T-cell (primary cell): ENCODE measurements at regions not wholly inside any gene's neighbourhood (a gene's known extent, or its start where the extent isn't known, plus 50 kb on each side); places are given as distances from the start of the nearest gene placed in this dataset.

Experiments used
- ATAC-seq, 4 experiments: fragments of 200-7000 bp in 3 of 4; fragments of 150-1000 bp in 1 of 4; cut with Tn5 transposase; replicated peaks in 1 of 4; 1 replicate in 3 of 4; 2 replicates in 1 of 4; pipeline ENCODE4 v1.10.0; 2021; ENCODE audit warnings: moderate library complexity in 3 of 4, mild to moderate bottlenecking in 2 of 4, moderate number of reproducible peaks in 1 of 4
- CTCF ChIA-PET, 2 donors: fragments of 300-600 bp; sonication (Branson Sonifier 250); formaldehyde crosslinking; loops; one replicate each; lab custom pipeline; 2022; ENCODE audit warnings: antibody characterized with exemption in 2 of 2; lab: Charles Lee
- POLR2A ChIA-PET, 2 donors: fragments of 300-600 bp; sonication (Branson Sonifier 250); formaldehyde crosslinking; loops; one replicate each; lab custom pipeline; 2022; ENCODE audit warnings: antibody characterized with exemption in 2 of 2; lab: Charles Lee
- DNase-seq, 35 experiments: peaks; one replicate each; pipeline versions ENCODE4 v3.0.0 to v3.0.0-alpha.2; 2013 to 2023
- H3K27ac ChIP-seq: one replicate; pipeline ENCODE4 v1.5.1; 2013; ENCODE audit warnings: low read length
- H3K27me3 ChIP-seq, 2 experiments: replicated peaks in 1 of 2; 1 replicate in 1 of 2; 2 replicates in 1 of 2; pipeline versions ENCODE4 v1.6.1 to v1.7.0; 2013; ENCODE audit warnings: low read length in 1 of 2, mixed read lengths in 1 of 2; ENCODE audit not compliant: control insufficient read depth in 2 of 2, insufficient read depth in 2 of 2; ENCODE audit errors: extremely low read depth in 1 of 2
- H3K36me3 ChIP-seq, 2 donors: 1 replicate in 1 of 2; 2 replicates in 1 of 2; pipeline versions ENCODE4 v1.6.1 to v1.7.0; 2013; ENCODE audit warnings: low read length in 1 of 2; ENCODE audit not compliant: control insufficient read depth in 2 of 2, insufficient read depth in 1 of 2; ENCODE audit errors: extremely low read depth in 1 of 2
- H3K4me1 ChIP-seq, 2 experiments: 1 replicate in 1 of 2; 2 replicates in 1 of 2; pipeline versions ENCODE4 v1.6.1 to v1.7.0; 2013; ENCODE audit warnings: low read length in 2 of 2, mixed read lengths in 1 of 2; ENCODE audit not compliant: insufficient read depth in 2 of 2, control insufficient read depth in 1 of 2; ENCODE audit errors: extremely low read depth in 1 of 2
- H3K4me3 ChIP-seq, 2 donors: 1 replicate in 1 of 2; 2 replicates in 1 of 2; pipeline versions ENCODE4 v1.5.1 to v1.7.0; 2013; ENCODE audit warnings: mild to moderate bottlenecking in 2 of 2, low read length in 1 of 2, moderate library complexity in 1 of 2; ENCODE audit not compliant: control insufficient read depth in 1 of 2; ENCODE audit errors: extremely low read depth in 1 of 2
- H3K9me3 ChIP-seq: 2 replicates; pipeline ENCODE4 v1.7.0; 2013
- H3K27ac Mint-ChIP-seq, 2 donors: one replicate each; pipeline ENCODE4 v1.8.0; 2020 to 2021; ENCODE audit warnings: mild to moderate bottlenecking in 2 of 2, mixed read lengths in 2 of 2
- H3K27me3 Mint-ChIP-seq, 2 donors: one replicate each; pipeline ENCODE4 v1.8.0; 2021 to 2022; ENCODE audit warnings: mixed read lengths in 2 of 2
- H3K36me3 Mint-ChIP-seq: one replicate; pipeline ENCODE4 v1.8.0; 2021; ENCODE audit warnings: mixed read lengths
- H3K4me1 Mint-ChIP-seq, 3 donors: one replicate each; pipeline ENCODE4 v1.8.0; 2020 to 2022; ENCODE audit warnings: mixed read lengths in 3 of 3, mild to moderate bottlenecking in 1 of 3
- H3K4me3 Mint-ChIP-seq, 3 donors: one replicate each; pipeline ENCODE4 v1.8.0; 2020 to 2022; ENCODE audit warnings: mild to moderate bottlenecking in 3 of 3, mixed read lengths in 3 of 3, moderate library complexity in 3 of 3
- H3K9me3 Mint-ChIP-seq, 3 donors: one replicate each; pipeline ENCODE4 v1.8.0; 2020 to 2022; ENCODE audit warnings: mixed read lengths in 3 of 3
- WGBS: methylation state at CpG from one replicate; pipeline ENCODE4 v1.1.5; 2013; ENCODE audit warnings: missing lambda C conversion rate; ENCODE audit not compliant: insufficient coverage; 5-methylcytosine and 5-hydroxymethylcytosine counted together

DNA sequence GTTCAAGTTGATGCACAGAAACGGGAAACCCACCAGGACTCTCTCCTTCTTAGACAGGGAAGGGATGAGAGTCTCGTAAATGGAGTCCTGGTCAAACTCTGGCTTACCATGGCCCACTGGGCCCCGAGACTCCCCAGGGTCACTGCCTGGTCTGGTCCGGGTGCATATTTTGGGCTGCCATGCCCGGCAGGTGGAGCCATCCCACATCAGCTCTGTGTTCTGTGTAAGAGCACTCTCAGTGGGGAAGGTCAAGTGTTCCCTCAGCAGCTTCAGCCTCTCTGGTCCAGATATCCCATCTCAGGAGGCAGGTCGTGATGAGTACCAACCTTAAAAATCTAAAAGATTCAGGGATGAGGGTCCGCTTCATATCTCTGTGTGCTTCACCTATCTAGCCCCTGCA is 138.8 kb downstream of the EDN3 start:
- H3K9me3 ChIP-seq = no peaks in the 10 kb centered on the region
- DNase-seq (no peak), ATAC-seq (no peak)
- Mint-ChIP-seq H3K9me3 (no peaks in the 10 kb centered on the region), H3K4me3 (no peak overlapping the region), H3K4me1 (peaks cover 0 to 3% (median 0%) of the 10 kb centered on the region in 3 donors), H3K27me3 (peaks cover 18 to 27% of the 10 kb centered on the region in 2 donors), H3K36me3 (no peaks in the 10 kb centered on the region), H3K27ac (no peak overlapping the region)
- ChIA-PET CTCF (no interaction called here), POLR2A (no interaction called here)
- no peaks in the 10 kb centered on the region for H3K36me3 ChIP-seq
- H3K27me3 ChIP-seq = peaks cover 0 to 14% of the 10 kb centered on the region in 2 experiments
- no peak overlapping the region for H3K27ac ChIP-seq
- no peaks in the 10 kb centered on the region for H3K4me1 ChIP-seq
- no peak overlapping the region for H3K4me3 ChIP-seq
- WGBS = 71% methylated on average over 7 of the region's 7 CpGs

DNA sequence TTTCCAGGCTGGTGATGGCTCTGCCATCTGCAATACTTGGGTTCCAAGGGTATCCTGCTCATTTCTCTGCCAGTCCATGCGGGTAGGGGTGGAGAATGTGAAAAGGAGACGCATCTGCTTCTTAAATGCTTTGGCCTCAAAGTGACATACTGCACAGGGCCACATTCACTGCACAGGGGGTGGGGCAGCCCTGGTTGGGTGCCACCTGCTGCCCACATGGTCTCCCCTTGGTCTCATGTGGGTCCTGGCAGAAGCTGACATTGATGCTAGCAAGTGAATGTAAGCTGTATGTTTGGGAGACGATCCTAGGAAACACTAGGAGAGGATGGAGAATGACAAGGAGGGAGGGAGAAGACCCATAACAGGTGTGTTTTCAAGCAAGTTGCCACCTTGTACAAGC is 140.9 kb downstream of the EDN3 start:
- no peaks in the 10 kb centered on the region for H3K36me3 Mint-ChIP-seq
- ATAC-seq (no peak), DNase-seq (no peak)
- peaks cover 36 to 38% of the 10 kb centered on the region in 2 donors for H3K27me3 Mint-ChIP-seq
- Histone ChIP-seq H3K4me3 (no peak overlapping the region), H3K27me3 (peaks cover under 1 to 32% of the 10 kb centered on the region in 2 experiments), H3K36me3 (no peaks in the 10 kb centered on the region), H3K27ac (no peak overlapping the region), H3K9me3 (no peaks in the 10 kb centered on the region), H3K4me1 (no peaks in the 10 kb centered on the region)
- WGBS = 100% methylated on average over 1 of the region's 3 CpGs
- H3K9me3 Mint-ChIP-seq = no peaks in the 10 kb centered on the region
- H3K27ac Mint-ChIP-seq = no peak overlapping the region
- ChIA-PET CTCF (no interaction called here), POLR2A (no interaction called here)
- peaks cover 0 to 3% (median 0%) of the 10 kb centered on the region in 3 donors for H3K4me1 Mint-ChIP-seq
- H3K4me3 Mint-ChIP-seq = no peak overlapping the region

DNA sequence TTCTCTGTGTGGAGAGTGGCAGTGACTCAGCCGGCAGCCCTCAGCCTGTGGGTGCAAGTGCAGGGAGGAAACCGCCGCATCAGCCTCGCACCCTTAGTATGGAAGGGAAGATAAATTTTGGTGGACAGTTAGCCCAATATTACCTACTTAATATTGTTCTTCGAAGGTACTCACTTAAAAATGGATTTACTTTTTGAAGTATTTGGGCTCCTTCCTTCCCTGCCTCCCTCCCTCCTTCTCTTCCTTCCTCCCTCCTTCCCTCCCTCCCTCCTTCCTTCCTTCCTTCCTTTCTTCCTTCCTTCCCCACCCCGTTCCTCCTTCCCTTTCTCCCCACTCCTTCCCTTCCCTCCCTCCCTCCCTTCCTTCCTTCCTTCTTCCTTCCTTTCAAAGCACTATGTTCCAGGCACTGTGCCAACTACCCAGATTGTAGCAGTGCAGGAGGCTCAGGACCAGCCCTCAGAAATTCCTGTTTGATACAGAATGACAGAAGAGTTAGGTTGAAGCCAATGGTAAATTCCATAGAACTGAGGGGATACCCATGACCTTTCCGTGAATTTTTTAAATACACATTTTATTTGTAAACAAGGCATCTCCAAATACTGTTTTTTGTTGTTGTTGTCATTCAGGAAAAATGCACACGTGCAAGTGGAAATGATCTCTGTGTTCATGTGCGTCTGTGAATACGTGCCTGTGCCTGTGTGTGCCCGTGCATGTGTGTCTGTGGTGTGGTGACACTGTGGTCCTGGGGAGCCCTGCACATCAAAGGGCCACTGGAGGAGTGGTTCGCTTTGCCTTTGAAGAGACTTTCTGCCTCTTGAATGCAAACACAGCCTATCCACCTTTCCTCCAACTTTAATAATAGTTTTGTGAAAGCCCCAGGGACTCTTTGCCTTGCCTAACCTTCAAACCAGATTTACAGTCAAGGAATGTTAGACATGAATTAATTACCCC is 141.7 kb downstream of the EDN3 start:
- no peak for ATAC-seq
- no peak overlapping the region for H3K4me3 Mint-ChIP-seq
- POLR2A ChIA-PET = no interaction called here

DNA sequence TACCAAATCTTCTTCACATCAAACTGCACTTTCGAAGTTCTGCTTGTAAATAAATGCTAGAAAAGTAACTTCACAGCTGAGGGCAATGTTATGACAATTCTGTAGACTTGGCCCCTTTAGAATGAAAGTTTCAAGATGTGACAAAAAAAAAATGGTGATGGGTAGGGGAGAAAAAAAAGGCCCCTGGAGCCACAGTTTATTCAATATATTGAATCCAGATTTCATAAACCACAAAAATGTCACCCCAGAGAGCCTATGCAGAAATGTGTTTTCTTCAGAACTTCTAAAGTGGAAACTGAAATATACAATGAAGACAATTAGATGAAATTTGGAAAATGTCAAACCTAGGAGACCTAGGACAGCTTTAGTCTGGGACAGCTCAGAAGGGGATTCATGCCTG is 143.1 kb downstream of the EDN3 start:
- ATAC-seq (no peak), DNase-seq (no peak)
- WGBS = no CpG with 5 or more reads among the region's 1 CpG
- ChIA-PET POLR2A (interaction anchor here in 1 of 2 donors (0.8 kb wide), 1 partner anchor 618 kb away, joined by 7 read pairs; no protein-coding TSS in a partner anchor), CTCF (no interaction called here)
- Histone ChIP-seq H3K27ac (no peak overlapping the region), H3K27me3 (peaks cover 3 to 38% of the 10 kb centered on the region in 2 experiments), H3K36me3 (no peaks in the 10 kb centered on the region), H3K9me3 (no peaks in the 10 kb centered on the region), H3K4me1 (no peaks in the 10 kb centered on the region), H3K4me3 (no peak overlapping the region)
- H3K9me3 Mint-ChIP-seq = no peaks in the 10 kb centered on the region
- no peak overlapping the region for H3K4me3 Mint-ChIP-seq
- peaks cover 53 to 60% of the 10 kb centered on the region in 2 donors for H3K27me3 Mint-ChIP-seq
- no peaks in the 10 kb centered on the region for H3K36me3 Mint-ChIP-seq
- H3K4me1 Mint-ChIP-seq = peaks cover 0 to 3% (median 0%) of the 10 kb centered on the region in 3 donors
- no peak overlapping the region for H3K27ac Mint-ChIP-seq

More for the DNA sequence above, 141.7 kb downstream of the EDN3 start:
- Histone ChIP-seq H3K4me3 (no peak overlapping the region), H3K27me3 (peaks cover 3 to 32% of the 10 kb centered on the region in 2 experiments), H3K36me3 (no peaks in the 10 kb centered on the region), H3K9me3 (no peaks in the 10 kb centered on the region), H3K27ac (no peak overlapping the region), H3K4me1 (no peaks in the 10 kb centered on the region)
- DNase-seq = no peak
- WGBS = 60% methylated on average over 1 of the region's 12 CpGs
- H3K27me3 Mint-ChIP-seq = peaks cover 45 to 46% of the 10 kb centered on the region in 2 donors
- H3K36me3 Mint-ChIP-seq = no peaks in the 10 kb centered on the region
- H3K4me1 Mint-ChIP-seq = peaks cover 0 to 3% (median 0%) of the 10 kb centered on the region in 3 donors
- no peaks in the 10 kb centered on the region for H3K9me3 Mint-ChIP-seq
- CTCF ChIA-PET = no interaction called here
- H3K27ac Mint-ChIP-seq = no peak overlapping the region

DNA sequence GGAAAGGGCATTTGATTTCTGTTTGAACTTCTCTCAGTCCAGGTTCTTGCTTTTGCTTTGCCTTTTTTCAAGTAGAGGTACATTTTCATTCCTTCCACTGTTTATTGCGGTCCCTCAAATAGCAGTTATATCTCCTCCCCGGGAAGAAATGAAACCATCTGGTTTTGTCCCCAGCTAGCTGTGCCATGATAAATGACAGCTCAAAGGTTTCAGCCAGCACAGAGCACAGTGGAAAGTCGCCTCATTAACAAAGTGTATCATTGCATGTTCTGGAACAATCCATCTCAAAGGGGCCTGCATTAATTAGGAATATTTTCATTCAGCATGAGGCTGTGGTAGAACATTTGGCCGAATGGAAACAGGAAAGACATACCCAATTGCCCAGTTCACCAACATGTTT is 146.0 kb downstream of the EDN3 start:
- H3K36me3 Mint-ChIP-seq = no peaks in the 10 kb centered on the region
- 89% methylated on average over 2 of the region's 4 CpGs for WGBS

DNA sequence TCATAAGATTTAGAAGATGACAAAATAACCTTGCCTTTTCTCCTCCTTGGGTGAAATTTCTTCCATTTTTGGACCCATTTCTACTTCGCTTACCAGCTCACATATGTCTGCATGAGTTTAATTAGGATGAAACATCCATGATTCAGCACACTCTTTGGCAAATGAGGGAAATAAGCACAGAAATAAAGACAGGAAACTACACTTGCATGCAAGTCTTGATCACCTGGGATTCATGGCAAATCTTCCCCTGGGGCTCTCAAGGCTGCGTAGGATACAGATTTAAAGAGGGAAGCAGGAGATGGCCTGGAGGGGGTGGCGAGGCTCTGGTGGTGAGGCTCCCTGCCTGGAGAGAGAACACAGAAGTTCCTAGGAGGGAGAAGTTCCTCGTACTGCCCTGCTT is 147.8 kb downstream of the EDN3 start:
- Histone ChIP-seq H3K27me3 (peaks cover 3 to 45% of the 10 kb centered on the region in 2 experiments), H3K27ac (no peak overlapping the region), H3K36me3 (no peaks in the 10 kb centered on the region), H3K4me3 (no peak overlapping the region), H3K4me1 (no peaks in the 10 kb centered on the region), H3K9me3 (no peaks in the 10 kb centered on the region)
- H3K9me3 Mint-ChIP-seq = no peaks in the 10 kb centered on the region
- H3K27ac Mint-ChIP-seq = no peak overlapping the region
- ChIA-PET POLR2A (no interaction called here), CTCF (interaction anchor here in 1 of 2 donors (0.6 kb wide), 1 partner anchor 10 kb away, joined by 3 read pairs; no protein-coding TSS in a partner anchor)
- H3K4me1 Mint-ChIP-seq = no peaks in the 10 kb centered on the region
- no CpG with 5 or more reads among the region's 4 CpGs for WGBS
- no peak overlapping the region for H3K4me3 Mint-ChIP-seq
- ATAC-seq (no peak), DNase-seq (no peak)
- H3K36me3 Mint-ChIP-seq = no peaks in the 10 kb centered on the region
- H3K27me3 Mint-ChIP-seq = peaks cover 58 to 77% of the 10 kb centered on the region in 2 donors

More for the DNA sequence above, 146.0 kb downstream of the EDN3 start:
- POLR2A ChIA-PET = no interaction called here
- DNase-seq = no peak
- CTCF ChIA-PET = no interaction called here
- Histone ChIP-seq H3K4me3 (no peak overlapping the region), H3K9me3 (no peaks in the 10 kb centered on the region), H3K27ac (no peak overlapping the region), H3K27me3 (peaks cover 3 to 41% of the 10 kb centered on the region in 2 experiments), H3K36me3 (no peaks in the 10 kb centered on the region), H3K4me1 (no peaks in the 10 kb centered on the region)
- Mint-ChIP-seq H3K4me3 (no peak overlapping the region), H3K4me1 (peaks cover 0 to 3% (median 0%) of the 10 kb centered on the region in 3 donors), H3K27me3 (peaks cover 60 to 78% of the 10 kb centered on the region in 2 donors), H3K27ac (no peak overlapping the region), H3K9me3 (no peaks in the 10 kb centered on the region)
- no peak for ATAC-seq
